Endothelial cell of umbilical vein (primary cell): ENCODE measurements at regions not wholly inside any gene's neighbourhood (a gene's known extent, or its start where the extent isn't known, plus 50 kb on each side); places are given as distances from the start of the nearest gene placed in this dataset.

Experiments
- BruUV-seq: library from RNA; stranded (reverse); fragments of 400-500 nt; replicated peaks from 2 replicates; lab custom pipeline; 2021; lab: Mats Ljungman, UMichigan
- CTCF ChIA-PET: fragments of 300-600, 350-600 bp; sonication (Branson Sonifier 250); formaldehyde crosslinking; loops from one replicate; lab custom pipeline; 2021; ENCODE audit warnings: antibody characterized with exemption, inconsistent platforms; lab: Charles Lee
- POLR2A ChIA-PET: fragments of 300-600, 350-600 bp; sonication (Branson Sonifier 250); formaldehyde crosslinking; loops from one replicate; lab custom pipeline; 2021; ENCODE audit warnings: antibody characterized with exemption, inconsistent platforms; lab: Charles Lee
- DNase-seq: peaks from one replicate; pipeline ENCODE4 v3.0.0-alpha.2; 2011; ENCODE audit warnings: low read depth, low spot score
- FAIRE-seq: peaks from 2 replicates; lab custom pipeline; 2011; peaks lifted over from hg19 to GRCh38; lab: Jason Lieb, UNC
- H2AFZ ChIP-seq: 2 replicates; pipeline ENCODE4 v1.6.0; 2012; ENCODE audit warnings: low read depth, low read length, control low read depth, inconsistent platforms
- H3K27ac ChIP-seq: 2 replicates; pipeline ENCODE4 v1.5.1; 2011; ENCODE audit warnings: low read depth, mild to moderate bottlenecking, control low read depth, low read length, moderate library complexity; ENCODE audit not compliant: insufficient read depth
- H3K27me3 ChIP-seq, 2 experiments: 2 replicates each; pipeline versions ENCODE4 v1.6.0 to v1.6.1; 2011; ENCODE audit warnings: low read length in 2 of 2, mixed read lengths in 1 of 2; ENCODE audit not compliant: control insufficient read depth in 2 of 2, insufficient read depth in 2 of 2
- H3K36me3 ChIP-seq, 2 experiments: 2 replicates in 1 of 2; 3 replicates in 1 of 2; pipeline ENCODE4 v1.5.1; 2011; ENCODE audit warnings: low read length in 2 of 2, mild to moderate bottlenecking in 1 of 2, moderate library complexity in 1 of 2; ENCODE audit not compliant: control insufficient read depth in 2 of 2, insufficient read depth in 2 of 2; ENCODE audit errors: extremely low read depth in 1 of 2
- H3K4me1 ChIP-seq: 3 replicates; pipeline ENCODE4 v1.5.1; 2011; ENCODE audit warnings: mild to moderate bottlenecking, low read length; ENCODE audit not compliant: control insufficient read depth, insufficient read depth; ENCODE audit errors: extremely low read depth
- H3K4me2 ChIP-seq: 2 replicates; pipeline ENCODE4 v1.6.1; 2011; ENCODE audit warnings: low read length, control low read depth, mixed read lengths; ENCODE audit not compliant: insufficient read depth
- H3K4me3 ChIP-seq, 3 experiments: fragments of 200-600 bp in 1 of 3; sonication (generic), shearing (Covaris generic) in 1 of 3; replicated peaks in 1 of 3; 2 replicates each; pipeline ENCODE4 v1.5.1; 2011 to 2016; ENCODE audit warnings: control low read depth in 3 of 3, low read length in 3 of 3, mild to moderate bottlenecking in 2 of 3, inconsistent platforms in 1 of 3, low read depth in 1 of 3, moderate library complexity in 1 of 3; ENCODE audit not compliant: insufficient read depth in 1 of 3
- H3K79me2 ChIP-seq: 2 replicates; pipeline ENCODE4 v1.6.0; 2012; ENCODE audit warnings: low read length, inconsistent platforms; ENCODE audit not compliant: control insufficient read depth, insufficient read depth
- H3K9ac ChIP-seq: replicated peaks from 2 replicates; pipeline ENCODE3; 2011; ENCODE audit warnings: low read length, control low read depth; ENCODE audit not compliant: insufficient read depth; ENCODE audit errors: extremely low read depth
- H3K9me1 ChIP-seq: replicated peaks from 3 replicates; pipeline ENCODE4 v1.6.0; 2011; ENCODE audit warnings: mild to moderate bottlenecking, low read length; ENCODE audit not compliant: control insufficient read depth, insufficient read depth; ENCODE audit errors: extremely low read depth
- H3K9me3 ChIP-seq: replicated peaks from 2 replicates; pipeline ENCODE4 v1.5.1; 2012; ENCODE audit warnings: low read length, inconsistent platforms; ENCODE audit not compliant: control insufficient read depth, insufficient read depth
- H4K20me1 ChIP-seq: replicated peaks from 2 replicates; pipeline ENCODE3; 2011; ENCODE audit warnings: mild to moderate bottlenecking, low read length; ENCODE audit not compliant: control insufficient read depth, insufficient read depth; ENCODE audit errors: extremely low read depth
- CTCF ChIP-seq, 2 donors: IDR thresholded peaks; 1 replicate in 1 of 2; 2 replicates in 1 of 2; pipeline ENCODE4 v1.5.1; 2011; ENCODE audit warnings: low read length in 2 of 2, mild to moderate bottlenecking in 2 of 2, moderate library complexity in 2 of 2, control low read depth in 1 of 2, inconsistent platforms in 1 of 2, low read depth in 1 of 2; ENCODE audit not compliant: insufficient read depth in 1 of 2; ENCODE audit errors: extremely low read depth in 1 of 2
- EZH2 ChIP-seq: IDR thresholded peaks from 2 replicates; pipeline ENCODE4 v1.6.1; 2012; ENCODE audit warnings: borderline replicate concordance, low read depth, mild to moderate bottlenecking, moderate library complexity, low read length, inconsistent platforms; ENCODE audit not compliant: severe bottlenecking
- FOS ChIP-seq: IDR thresholded peaks from 2 replicates; pipeline ENCODE4 v1.6.1; 2011; ENCODE audit warnings: mild to moderate bottlenecking, low read length, moderate library complexity, borderline replicate concordance; ENCODE audit not compliant: insufficient read depth
- GATA2 ChIP-seq: IDR thresholded peaks from 2 replicates; pipeline ENCODE4 v1.7.0; 2011; ENCODE audit warnings: low read depth, mild to moderate bottlenecking, moderate library complexity, mixed read lengths, low read length; ENCODE audit not compliant: insufficient read length, insufficient read depth
- JUN ChIP-seq: IDR thresholded peaks from 2 replicates; pipeline ENCODE4 v1.6.1; 2011; ENCODE audit warnings: borderline replicate concordance, low read depth; ENCODE audit not compliant: insufficient read length, insufficient read depth
- MAX ChIP-seq: IDR thresholded peaks from 2 replicates; pipeline ENCODE4 v1.6.1; 2011; ENCODE audit not compliant: insufficient read depth, insufficient read length
- POLR2A ChIP-seq: IDR thresholded peaks from 2 replicates; pipeline ENCODE4 v1.6.1; 2012; ENCODE audit warnings: low read depth, mild to moderate bottlenecking, control low read depth, low read length
- POLR2AphosphoS5 ChIP-seq: IDR thresholded peaks from 2 replicates; pipeline ENCODE4 v1.6.1; 2012; ENCODE audit warnings: low read depth, mild to moderate bottlenecking, control low read depth, low read length, moderate library complexity; ENCODE audit not compliant: insufficient read depth
- dilution Hi-C: fragments of 300-500 bp; cut with MboI; formaldehyde crosslinking; loops from one replicate; pipeline ENCODE4 v1.15.0; 2019; ENCODE audit warnings: low sequenced_read_pairs; ENCODE audit not compliant: extremely low pct_ligation_motif_present
- intact Hi-C: fragments of 100-400 bp; cut with micrococcal nuclease; formaldehyde crosslinking; loops from one replicate; pipeline ENCODE4 v1.10.0; 2022

GRCh38 chr13:40024967-40025714 lies 369.7 kb downstream of the COG6 start:
- H2AFZ ChIP-seq: no peak overlapping the region
- H3K9me1 ChIP-seq: no peaks in the 10 kb centered on the region
- no peak for TF ChIP-seq POLR2A
- TF ChIP-seq FOS: no peak
- TF ChIP-seq JUN: no peak
- TF ChIP-seq MAX: no peak
- TF ChIP-seq POLR2AphosphoS5: no peak
- TF ChIP-seq EZH2: no peak
- TF ChIP-seq CTCF (IDR thresholded peaks at IDR 0.05; ENCODE audit: extremely low read depth in 1 of 2, insufficient read depth in 1 of 2, low read depth in 1 of 2, low read length in 2 of 2): no peak
- no peak for TF ChIP-seq GATA2
- no TSS peak for BruUV-seq
- H3K9ac ChIP-seq: no peak overlapping the region
- H3K27me3 ChIP-seq: no peaks in the 10 kb centered on the region
- H3K9me3 ChIP-seq: no peaks in the 10 kb centered on the region
- intact Hi-C loops (no loop called here), dilution Hi-C loops (no loop called here)
- H3K27ac ChIP-seq: no peak overlapping the region
- H4K20me1 ChIP-seq: no peaks in the 10 kb centered on the region
- H3K36me3 ChIP-seq: no peaks in the 10 kb centered on the region
- POLR2A ChIA-PET: no interaction called here
- peaks cover 2% of the 10 kb centered on the region for H3K4me1 ChIP-seq
- H3K4me3 ChIP-seq: no peak overlapping the region
- CTCF ChIA-PET: no interaction called here
- no peak overlapping the region for H3K4me2 ChIP-seq
- DNase-seq (no peak), FAIRE-seq (no peak)
- H3K79me2 ChIP-seq: no peaks in the 10 kb centered on the region
